HG03039 (cell line): ENCODE measurements at regions not wholly inside any gene's neighbourhood (a gene's known extent, or its start where the extent isn't known, plus 50 kb on each side); places are given as distances from the start of the nearest gene placed in this dataset.

Experiments used
- ATAC-seq: cut with Tn5 transposase; IDR thresholded peaks from one replicate; pipeline ENCODE4 v1.9.1; 2021; ENCODE audit warnings: mild to moderate bottlenecking, moderate library complexity; ENCODE audit not compliant: unreplicated experiment

GRCh38 chr1:239816081-239816782, 275.5 kb upstream of the FMN2 start:
- no peak for ATAC-seq

- ATAC-seq = no peak
These were observed 274.4 kb upstream of the FMN2 start for GRCh38 chr1:239817276-239817675.

GRCh38 chr1:239817801-239818200, 273.9 kb upstream of the FMN2 start:
- ATAC-seq = no peak

- ATAC-seq = no peak
These were observed 272.6 kb upstream of the FMN2 start for GRCh38 chr1:239819096-239819495.

- no peak for ATAC-seq
These were observed 271.9 kb upstream of the FMN2 start for GRCh38 chr1:239819756-239820250.

- ATAC-seq = no peak
These were observed 267.8 kb upstream of the FMN2 start for GRCh38 chr1:239823852-239824251.

GRCh38 chr1:239826211-239826610, 265.5 kb upstream of the FMN2 start:
- no peak for ATAC-seq

- no peak for ATAC-seq
These were observed 264.9 kb upstream of the FMN2 start for GRCh38 chr1:239826736-239827135.

GRCh38 chr1:239829535-239829934, 262.1 kb upstream of the FMN2 start:
- no peak for ATAC-seq

GRCh38 chr1:239831577-239832355, 259.9 kb upstream of the FMN2 start:
- ATAC-seq = no peak

GRCh38 chr1:239833723-239834122, 258.0 kb upstream of the FMN2 start:
- no peak for ATAC-seq

- ATAC-seq = no peak
These were observed 255.7 kb upstream of the FMN2 start for GRCh38 chr1:239835946-239836440.

- ATAC-seq = no peak
These were observed 251.3 kb upstream of the FMN2 start for GRCh38 chr1:239840336-239840735.

GRCh38 chr1:239840790-239841189, 250.9 kb upstream of the FMN2 start:
- ATAC-seq = no peak

- no peak for ATAC-seq
These were observed 250.1 kb upstream of the FMN2 start for GRCh38 chr1:239841631-239842030.

GRCh38 chr1:239843541-239843940, 248.1 kb upstream of the FMN2 start:
- ATAC-seq = no peak

GRCh38 chr1:239844833-239845232, 246.8 kb upstream of the FMN2 start:
- ATAC-seq = no peak

GRCh38 chr1:239854922-239855321, 236.8 kb upstream of the FMN2 start:
- no peak for ATAC-seq

- ATAC-seq = no peak
These were observed 235.6 kb upstream of the FMN2 start for GRCh38 chr1:239856067-239856466.

GRCh38 chr1:239856924-239857323, 234.8 kb upstream of the FMN2 start:
- ATAC-seq = no peak

GRCh38 chr1:239858057-239858456, 233.6 kb upstream of the FMN2 start:
- ATAC-seq = no peak

GRCh38 chr1:239858529-239858928, 233.2 kb upstream of the FMN2 start:
- no peak for ATAC-seq
